Neural progenitor cell (in vitro differentiated cells): ENCODE measurements at regions not wholly inside any gene's neighbourhood (a gene's known extent, or its start where the extent isn't known, plus 50 kb on each side); places are given as distances from the start of the nearest gene placed in this dataset.

Experiments
- CTCF ChIP-seq: fragments of 200-600 bp; sonication (generic); IDR thresholded peaks from 2 replicates; pipeline ENCODE4 v1.5.1; 2017; ENCODE audit warnings: antibody characterized with exemption, mild to moderate bottlenecking
- EZH2 ChIP-seq: fragments of 200-600 bp; sonication (generic); IDR thresholded peaks from 2 replicates; pipeline ENCODE4 v1.6.1; 2017; ENCODE audit warnings: antibody characterized with exemption, mild to moderate bottlenecking, moderate library complexity
- EZH2phosphoT487 ChIP-seq: fragments of 200-600 bp; sonication (generic); IDR thresholded peaks from 2 replicates; pipeline ENCODE4 v1.6.1; 2017; ENCODE audit warnings: antibody characterized with exemption

- TF ChIP-seq CTCF, result no peak
- TF ChIP-seq EZH2, result no peak
- no peak for TF ChIP-seq EZH2phosphoT487
Measured at GRCh38 chr10:105594296-105594695, 953.2 kb downstream of the SORCS3 start.
